ENCODE measurements at regions not wholly inside any gene's neighbourhood (a gene's known extent, or its start where the extent isn't known, plus 50 kb on each side); places are given as distances from the start of the nearest gene placed in this dataset.
A peak's percentile ranks its signal among the peaks of the same experiment; 100 is the strongest.
"Not testable (repeated sequence)": the region's sequence is repeated elsewhere in the genome, so short reads cannot be mapped to it uniquely, and the experiment has no call there.

GRCh38 chr2:83221258-83221657 is 1237.8 kb downstream of the SUCLG1 start:
- no peaks in the 10 kb centered on the region for H3K27me3 ChIP-seq

GRCh38 chr2:83217854-83218253 is 1241.2 kb downstream of the SUCLG1 start:
- H3K4me3 ChIP-seq = no peak overlapping the region
- no peak for TF ChIP-seq Cebpa-rat (IDR thresholded peaks at IDR 0.05)
- H3K9me3 ChIP-seq = no peaks in the 10 kb centered on the region
- H3K4me2 ChIP-seq = no peak overlapping the region
- H3K36me3 ChIP-seq = no peaks in the 10 kb centered on the region
- H3K4me1 ChIP-seq = no peaks in the 10 kb centered on the region
- no peaks in the 10 kb centered on the region for H4K20me1 ChIP-seq
- no peak overlapping the region for H3K9ac ChIP-seq
- no peaks in the 10 kb centered on the region for H3K27me3 ChIP-seq
- no peak overlapping the region for H3K27ac ChIP-seq

More at GRCh38 chr2:83221258-83221657, 1237.8 kb downstream of the SUCLG1 start:
- peak; percentile 96; the same call in 1 of the 2 replicates for TF ChIP-seq Cebpa-rat (IDR thresholded peaks at IDR 0.05)
- Histone ChIP-seq H3K27ac (no peak overlapping the region), H3K9me3 (no peaks in the 10 kb centered on the region), H4K20me1 (no peaks in the 10 kb centered on the region), H3K4me3 (no peak overlapping the region), H3K4me1 (no peaks in the 10 kb centered on the region), H3K36me3 (no peaks in the 10 kb centered on the region), H3K4me2 (no peak overlapping the region), H3K9ac (no peak overlapping the region)

GRCh38 chr2:83196225-83196624 is 1262.9 kb downstream of the SUCLG1 start:
- Histone ChIP-seq H3K27ac (no peak overlapping the region), H3K9me3 (no peaks in the 10 kb centered on the region), H4K20me1 (no peaks in the 10 kb centered on the region), H3K27me3 (no peaks in the 10 kb centered on the region), H3K4me1 (no peaks in the 10 kb centered on the region), H3K4me2 (no peak overlapping the region), H3K9ac (no peak overlapping the region), H3K4me3 (no peak overlapping the region), H3K36me3 (no peaks in the 10 kb centered on the region)
- no peak for TF ChIP-seq Cebpa-rat (IDR thresholded peaks at IDR 0.05)

DNA sequence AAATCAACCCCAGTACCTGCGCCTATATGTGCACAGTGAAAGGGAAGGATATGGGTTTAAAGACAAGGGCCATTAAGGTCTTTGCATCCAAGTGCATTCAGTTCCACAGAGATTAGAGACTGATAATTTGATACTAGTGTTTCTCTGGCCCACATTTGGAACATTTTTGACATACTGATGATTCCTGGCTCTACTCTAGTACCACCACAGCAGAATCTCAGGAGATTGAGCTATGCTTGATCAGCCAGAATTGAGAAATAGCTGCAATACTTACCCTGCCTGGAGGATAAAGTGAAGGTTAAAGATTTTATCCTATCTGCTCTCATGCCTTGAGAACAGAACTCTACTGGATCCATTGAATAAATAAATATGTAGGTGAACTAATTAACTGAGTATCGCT is 1267.8 kb downstream of the SUCLG1 start:
- no peak overlapping the region for H3K9ac ChIP-seq
- no peak overlapping the region for H3K4me2 ChIP-seq
- TF ChIP-seq Cebpa-rat (IDR thresholded peaks at IDR 0.05) = no peak
- no peaks in the 10 kb centered on the region for H3K27me3 ChIP-seq
- peaks cover 14% of the 10 kb centered on the region for H3K4me1 ChIP-seq
- H3K9me3 ChIP-seq = no peaks in the 10 kb centered on the region
- no peaks in the 10 kb centered on the region for H3K36me3 ChIP-seq
- no peaks in the 10 kb centered on the region for H4K20me1 ChIP-seq
- no peak overlapping the region for H3K4me3 ChIP-seq
- no peak overlapping the region for H3K27ac ChIP-seq

DNA sequence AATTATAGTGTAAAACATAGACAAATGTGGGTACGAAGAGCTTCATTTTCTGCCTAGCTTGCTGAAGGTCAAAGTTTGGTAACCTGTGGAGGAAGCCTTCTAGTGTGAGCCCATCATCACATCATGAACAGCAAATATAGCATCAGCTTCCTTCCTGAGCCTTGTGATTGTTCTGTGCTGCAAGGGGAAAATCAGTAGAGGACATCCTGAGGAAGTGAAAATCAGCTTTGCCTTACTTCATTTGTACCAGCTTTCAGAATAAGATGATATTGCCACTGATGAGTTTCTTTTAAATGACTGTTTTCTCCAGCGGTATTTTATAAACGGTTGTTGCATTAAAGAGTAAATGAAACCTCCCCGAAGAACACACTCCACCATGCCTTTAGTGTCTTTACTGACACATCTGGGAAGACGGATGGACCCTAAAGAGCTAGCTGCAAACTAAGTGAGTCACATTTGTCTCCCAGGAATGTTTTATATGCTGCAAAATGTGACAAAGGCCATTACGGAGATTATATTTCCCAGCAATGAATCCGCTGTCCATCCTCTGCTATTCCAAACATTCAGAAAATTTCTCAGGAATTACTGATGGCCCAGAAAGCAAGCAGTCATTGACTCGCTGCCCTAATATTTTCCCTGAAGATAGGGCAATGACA is 1272.8 kb downstream of the SUCLG1 start:
- Histone ChIP-seq H3K4me3 (peak overlapping the region; percentile 15; the same call in 1 of the 2 replicates), H3K36me3 (no peaks in the 10 kb centered on the region), H3K9ac (no peak overlapping the region), H3K4me2 (peak overlapping the region; percentile 63), H4K20me1 (no peaks in the 10 kb centered on the region), H3K4me1 (peaks cover 32% of the 10 kb centered on the region), H3K9me3 (peaks cover 9% of the 10 kb centered on the region), H3K27ac (peak overlapping the region; percentile 57), H3K27me3 (no peaks in the 10 kb centered on the region)
- TF ChIP-seq Cebpa-rat (IDR thresholded peaks at IDR 0.05) = no peak

GRCh38 chr2:83180862-83181530 is 1278.1 kb downstream of the SUCLG1 start:
- H4K20me1 ChIP-seq, H3K9ac ChIP-seq, H3K4me2 ChIP-seq, H3K27ac ChIP-seq, H3K27me3 ChIP-seq, H3K36me3 ChIP-seq, H3K4me3 ChIP-seq: not testable (repeated sequence)
- H3K9me3 ChIP-seq = peaks cover 27% of the 10 kb centered on the region
- H3K4me1 ChIP-seq = peaks cover 15% of the 10 kb centered on the region

DNA sequence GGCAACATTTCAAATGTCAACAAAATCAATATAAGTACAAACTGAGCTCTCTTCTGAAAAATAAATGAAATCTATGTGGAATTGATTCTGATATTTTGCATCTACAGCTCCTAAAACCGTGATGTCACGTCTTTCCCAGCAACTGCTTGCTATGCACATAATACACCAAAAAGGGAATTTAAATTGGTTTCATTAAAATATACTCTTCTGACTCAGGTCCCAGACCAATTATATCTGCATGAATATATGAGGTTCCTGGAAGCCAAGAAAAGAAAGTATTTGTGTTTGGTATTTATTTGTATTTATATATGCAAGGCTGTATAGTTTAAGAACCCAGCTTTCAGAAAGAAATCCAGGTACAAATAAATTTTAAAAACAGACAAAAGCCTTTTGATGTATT is 1282.5 kb downstream of the SUCLG1 start:
- no peak overlapping the region for H3K9ac ChIP-seq
- H3K27ac ChIP-seq = no peak overlapping the region
- no peaks in the 10 kb centered on the region for H3K4me1 ChIP-seq
- no peak for TF ChIP-seq Cebpa-rat (IDR thresholded peaks at IDR 0.05)
- H3K4me3 ChIP-seq = no peak overlapping the region
- H3K36me3 ChIP-seq = no peaks in the 10 kb centered on the region
- peaks cover 21% of the 10 kb centered on the region for H3K9me3 ChIP-seq
- H4K20me1 ChIP-seq = no peaks in the 10 kb centered on the region
- no peak overlapping the region for H3K4me2 ChIP-seq
- no peaks in the 10 kb centered on the region for H3K27me3 ChIP-seq

DNA sequence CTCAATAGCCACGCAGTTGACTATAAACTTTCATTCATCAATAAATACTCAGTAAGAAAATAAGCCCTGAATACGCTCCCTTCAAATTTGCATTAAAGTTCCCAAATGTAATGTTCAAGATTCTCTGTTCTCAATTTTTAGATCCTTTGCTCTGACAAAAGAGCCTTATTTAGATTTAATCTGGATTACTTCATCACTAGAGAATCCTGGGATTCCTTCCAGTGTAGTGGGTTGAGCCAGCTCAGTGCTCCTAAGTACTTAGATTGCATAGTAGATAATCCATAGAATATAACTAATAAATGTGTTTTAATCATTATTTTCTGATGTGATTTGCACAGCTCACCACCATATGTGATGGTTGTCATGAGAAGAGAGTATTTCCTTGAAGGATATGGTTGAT is 1286.2 kb downstream of the SUCLG1 start:
- Histone ChIP-seq H3K36me3 (no peaks in the 10 kb centered on the region), H3K27ac (no peak overlapping the region), H4K20me1 (no peaks in the 10 kb centered on the region), H3K4me2 (no peak overlapping the region), H3K4me3 (no peak overlapping the region), H3K9me3 (peaks cover 11% of the 10 kb centered on the region), H3K9ac (no peak overlapping the region), H3K4me1 (no peaks in the 10 kb centered on the region), H3K27me3 (no peaks in the 10 kb centered on the region)
- no peak for TF ChIP-seq Cebpa-rat (IDR thresholded peaks at IDR 0.05)

DNA sequence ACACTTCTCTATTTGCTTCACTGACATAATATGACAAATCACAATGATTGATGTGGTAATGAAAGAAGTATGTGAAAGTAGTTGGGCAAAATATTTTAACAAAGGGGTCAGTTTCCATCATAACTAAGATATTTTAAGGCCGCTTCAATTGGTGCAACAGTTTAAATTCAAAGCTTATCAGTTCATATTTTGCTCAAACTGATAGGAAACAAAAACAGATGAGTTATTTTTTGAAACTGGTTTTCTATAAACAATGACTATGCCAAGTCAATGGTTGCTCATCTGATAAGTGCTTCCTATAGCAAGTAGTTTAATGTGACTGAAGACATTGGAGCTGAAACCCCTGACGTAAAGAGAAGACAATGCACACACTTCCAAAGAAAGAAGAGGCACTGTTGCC is 1290.7 kb downstream of the SUCLG1 start:
- TF ChIP-seq Cebpa-rat (IDR thresholded peaks at IDR 0.05) = no peak
- Histone ChIP-seq H3K4me1 (no peaks in the 10 kb centered on the region), H3K9me3 (no peaks in the 10 kb centered on the region), H3K4me2 (no peak overlapping the region), H3K4me3 (no peak overlapping the region), H3K36me3 (no peaks in the 10 kb centered on the region), H3K27ac (no peak overlapping the region), H3K27me3 (no peaks in the 10 kb centered on the region), H4K20me1 (no peaks in the 10 kb centered on the region), H3K9ac (no peak overlapping the region)

GRCh38 chr2:83162421-83162820 is 1296.7 kb downstream of the SUCLG1 start:
- H3K4me2 ChIP-seq = no peak overlapping the region
- no peak overlapping the region for H3K4me3 ChIP-seq
- H3K36me3 ChIP-seq = no peaks in the 10 kb centered on the region
- no peaks in the 10 kb centered on the region for H3K4me1 ChIP-seq
- no peaks in the 10 kb centered on the region for H4K20me1 ChIP-seq
- TF ChIP-seq Cebpa-rat (IDR thresholded peaks at IDR 0.05) = no peak
- no peaks in the 10 kb centered on the region for H3K27me3 ChIP-seq
- H3K27ac ChIP-seq = no peak overlapping the region
- H3K9ac ChIP-seq = no peak overlapping the region
- H3K9me3 ChIP-seq = no peaks in the 10 kb centered on the region
